GM13976 (cell line): ENCODE measurements at regions not wholly inside any gene's neighbourhood (a gene's known extent, or its start where the extent isn't known, plus 50 kb on each side); places are given as distances from the start of the nearest gene placed in this dataset.

Experiments used
- DNase-seq: peaks from one replicate; pipeline ENCODE4 v3.0.0; 2012; ENCODE audit warnings: low spot score
- CTCF ChIP-seq: IDR thresholded peaks from 2 replicates; pipeline ENCODE4 v1.5.1; 2012; ENCODE audit warnings: borderline replicate concordance, mild to moderate bottlenecking; ENCODE audit not compliant: insufficient read depth; ENCODE audit errors: extremely low read depth, missing control alignments, control extremely low read depth
- in situ Hi-C: fragments of 300-500 bp; cut with MboI; formaldehyde crosslinking; loops from one replicate; pipeline ENCODE4 v1.12.0; 2022; ENCODE audit warnings: low sequenced_read_pairs, mixed read lengths, inconsistent platforms; ENCODE audit not compliant: unreplicated experiment

GRCh38 chr13:72072261-72072660, 205.3 kb upstream of the DACH1 start:
- in situ Hi-C loops: no loop called here
- no peak for DNase-seq
- no peak for TF ChIP-seq CTCF

GRCh38 chr13:72071713-72072112, 204.7 kb upstream of the DACH1 start:
- no peak for DNase-seq
- in situ Hi-C loops: no loop called here
- no peak for TF ChIP-seq CTCF

GRCh38 chr13:72062566-72062965, 195.6 kb upstream of the DACH1 start:
- in situ Hi-C loops: no loop called here
- TF ChIP-seq CTCF: no peak
- DNase-seq: no peak

GRCh38 chr13:72061613-72062012, 194.6 kb upstream of the DACH1 start:
- no peak for TF ChIP-seq CTCF
- DNase-seq: no peak
- in situ Hi-C loops: no loop called here

GRCh38 chr13:72050251-72050650, 183.2 kb upstream of the DACH1 start:
- no peak for TF ChIP-seq CTCF
- no peak for DNase-seq
- in situ Hi-C loops: no loop called here

- in situ Hi-C loops: no loop called here
- no peak for TF ChIP-seq CTCF
- no peak for DNase-seq
These were observed 176.4 kb upstream of the DACH1 start for GRCh38 chr13:72043366-72043765.

- in situ Hi-C loops: no loop called here
- no peak for DNase-seq
- TF ChIP-seq CTCF: no peak
These were observed 174.2 kb upstream of the DACH1 start for GRCh38 chr13:72041165-72041564.
